ENCODE measurements at regions not wholly inside any gene's neighbourhood (a gene's known extent, or its start where the extent isn't known, plus 50 kb on each side); places are given as distances from the start of the nearest gene placed in this dataset.

GRCh38 chr3:31250116-31250777 lies 282.5 kb upstream of the STT3B start:
- TF ChIP-seq POLR2AphosphoS5 (IDR thresholded peaks at IDR 0.05) (no peak), CTCF (IDR thresholded peaks at IDR 0.05) (no peak)

All from prostate gland (tissue), 2 donors.